ENCODE measurements at regions not wholly inside any gene's neighbourhood (a gene's known extent, or its start where the extent isn't known, plus 50 kb on each side); places are given as distances from the start of the nearest gene placed in this dataset.

DNA sequence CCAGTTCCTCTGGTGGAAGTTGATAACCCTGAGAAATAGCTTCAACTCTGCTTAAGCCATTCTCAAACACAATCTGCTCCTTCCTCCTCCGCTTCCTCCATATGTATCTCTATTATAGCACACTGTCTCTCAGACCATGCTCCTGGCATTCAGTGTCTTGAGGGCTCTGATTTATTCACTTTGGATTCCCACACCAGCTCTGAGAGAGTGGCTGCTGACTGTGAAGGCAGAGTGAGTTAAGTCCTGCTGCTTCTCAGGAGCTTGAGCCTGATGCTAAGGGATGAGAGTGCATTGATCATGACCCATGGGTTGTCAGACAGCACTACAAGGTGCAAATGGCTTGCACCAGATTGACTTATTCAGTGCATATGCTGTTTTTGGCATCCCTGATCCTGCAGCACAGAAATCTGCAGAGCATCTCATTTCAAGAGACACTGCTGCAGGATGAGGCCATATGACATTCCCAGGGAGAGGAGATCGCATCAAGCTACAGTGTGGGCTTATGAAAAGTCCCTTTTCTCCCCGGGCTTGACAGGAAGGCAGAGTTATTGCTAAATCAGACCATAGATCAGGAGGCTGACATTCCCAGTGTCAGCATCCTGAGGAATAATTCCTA is 500.5 kb upstream of the RAB6C start:
- TF ChIP-seq, protein P1, sequence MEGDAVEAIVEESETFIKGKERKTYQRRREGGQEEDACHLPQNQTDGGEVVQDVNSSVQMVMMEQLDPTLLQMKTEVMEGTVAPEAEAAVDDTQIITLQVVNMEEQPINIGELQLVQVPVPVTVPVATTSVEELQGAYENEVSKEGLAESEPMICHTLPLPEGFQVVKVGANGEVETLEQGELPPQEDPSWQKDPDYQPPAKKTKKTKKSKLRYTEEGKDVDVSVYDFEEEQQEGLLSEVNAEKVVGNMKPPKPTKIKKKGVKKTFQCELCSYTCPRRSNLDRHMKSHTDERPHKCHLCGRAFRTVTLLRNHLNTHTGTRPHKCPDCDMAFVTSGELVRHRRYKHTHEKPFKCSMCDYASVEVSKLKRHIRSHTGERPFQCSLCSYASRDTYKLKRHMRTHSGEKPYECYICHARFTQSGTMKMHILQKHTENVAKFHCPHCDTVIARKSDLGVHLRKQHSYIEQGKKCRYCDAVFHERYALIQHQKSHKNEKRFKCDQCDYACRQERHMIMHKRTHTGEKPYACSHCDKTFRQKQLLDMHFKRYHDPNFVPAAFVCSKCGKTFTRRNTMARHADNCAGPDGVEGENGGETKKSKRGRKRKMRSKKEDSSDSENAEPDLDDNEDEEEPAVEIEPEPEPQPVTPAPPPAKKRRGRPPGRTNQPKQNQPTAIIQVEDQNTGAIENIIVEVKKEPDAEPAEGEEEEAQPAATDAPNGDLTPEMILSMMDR (IDR thresholded peaks at IDR 0.05) = no peak
- no peak for TF ChIP-seq POLR2A (IDR thresholded peaks at IDR 0.05)

Data from thyroid gland (tissue), 4 donors.